T-helper 1 cell treated with Interleukin-12 subunit alpha and Interleukin-12 subunit beta and Interleukin-4 antibody, amounts not matched to agents 30 ng/mL and 1 ng/mL, for 36 hours (primary cell): ENCODE measurements at regions not wholly inside any gene's neighbourhood (a gene's known extent, or its start where the extent isn't known, plus 50 kb on each side); places are given as distances from the start of the nearest gene placed in this dataset.

ENCODE experiments used
- intact Hi-C: fragments of 100-400 bp; cut with micrococcal nuclease; formaldehyde crosslinking; loops from one replicate; pipeline ENCODE4 v1.15.1; 2024

GRCh38 chr13:85492283-85492682 is 306.9 kb downstream of the SLITRK6 start:
- intact Hi-C loops, result no loop called here

GRCh38 chr13:85486663-85487062 is 312.6 kb downstream of the SLITRK6 start:
- intact Hi-C loops, result no loop called here

GRCh38 chr13:85473144-85473543 is 326.1 kb downstream of the SLITRK6 start:
- intact Hi-C loops, result no loop called here

- intact Hi-C loops, result no loop called here
These were observed 329.9 kb downstream of the SLITRK6 start for GRCh38 chr13:85469320-85469719.

- intact Hi-C loops, result no loop called here
These were observed 336.3 kb downstream of the SLITRK6 start for GRCh38 chr13:85462792-85463425.

- intact Hi-C loops, result no loop called here
These were observed 337.6 kb downstream of the SLITRK6 start for GRCh38 chr13:85461621-85462020.

- intact Hi-C loops, result no loop called here
These were observed 353.7 kb downstream of the SLITRK6 start for GRCh38 chr13:85445534-85445933.

GRCh38 chr13:85441975-85442374 is 357.2 kb downstream of the SLITRK6 start:
- intact Hi-C loops, result no loop called here

GRCh38 chr13:85441364-85441763 is 357.9 kb downstream of the SLITRK6 start:
- intact Hi-C loops, result no loop called here

- intact Hi-C loops, result no loop called here
These were observed 363.2 kb downstream of the SLITRK6 start for GRCh38 chr13:85436029-85436428.

GRCh38 chr13:85434927-85435326 is 364.3 kb downstream of the SLITRK6 start:
- intact Hi-C loops, result no loop called here

- intact Hi-C loops, result no loop called here
These were observed 366.3 kb downstream of the SLITRK6 start for GRCh38 chr13:85432881-85433280.

- intact Hi-C loops, result no loop called here
These were observed 367.5 kb downstream of the SLITRK6 start for GRCh38 chr13:85431720-85432119.

- intact Hi-C loops, result no loop called here
These were observed 368.9 kb downstream of the SLITRK6 start for GRCh38 chr13:85430216-85430794.

- intact Hi-C loops, result no loop called here
These were observed 371.8 kb downstream of the SLITRK6 start for GRCh38 chr13:85427416-85427815.

- intact Hi-C loops, result no loop called here
These were observed 379.1 kb downstream of the SLITRK6 start for GRCh38 chr13:85420136-85420535.

- intact Hi-C loops, result no loop called here
These were observed 379.6 kb downstream of the SLITRK6 start for GRCh38 chr13:85419611-85420010.

- intact Hi-C loops, result no loop called here
These were observed 381.4 kb downstream of the SLITRK6 start for GRCh38 chr13:85417807-85418206.

GRCh38 chr13:85413664-85414063 is 385.6 kb downstream of the SLITRK6 start:
- intact Hi-C loops, result no loop called here

GRCh38 chr13:85412448-85412847 is 386.8 kb downstream of the SLITRK6 start:
- intact Hi-C loops, result no loop called here

- intact Hi-C loops, result no loop called here
These were observed 387.6 kb downstream of the SLITRK6 start for GRCh38 chr13:85411591-85411990.

GRCh38 chr13:85408415-85408814 is 390.8 kb downstream of the SLITRK6 start:
- intact Hi-C loops, result no loop called here

- intact Hi-C loops, result no loop called here
These were observed 392.8 kb downstream of the SLITRK6 start for GRCh38 chr13:85406269-85406975.
